Activated B cell treated with CpG ODN at 0.5 μM for 24 hours (primary cell): ENCODE measurements at regions not wholly inside any gene's neighbourhood (a gene's known extent, or its start where the extent isn't known, plus 50 kb on each side); places are given as distances from the start of the nearest gene placed in this dataset.

Source experiments
- ATAC-seq: fragments of 200-7000 bp; cut with Tn5 transposase; one replicate; pipeline ENCODE4 v1.10.0; 2021; ENCODE audit warnings: low read depth, mild to moderate bottlenecking, moderate library complexity
- CTCF ChIA-PET: fragments of 350-600 bp; sonication (Branson Sonifier 250); formaldehyde crosslinking; loops from one replicate; lab custom pipeline; 2021; ENCODE audit warnings: antibody characterized with exemption; lab: Charles Lee
- POLR2A ChIA-PET: fragments of 350-600 bp; sonication (Branson Sonifier 250); formaldehyde crosslinking; loops from one replicate; lab custom pipeline; 2021; ENCODE audit warnings: antibody characterized with exemption; lab: Charles Lee
- DNase-seq: peaks from one replicate; pipeline ENCODE4 v3.0.0; 2022
- H3K27ac Mint-ChIP-seq: one replicate; pipeline ENCODE4 v1.8.0; 2020; ENCODE audit warnings: mixed read lengths
- H3K27me3 Mint-ChIP-seq: one replicate; pipeline ENCODE4 v1.8.0; 2021; ENCODE audit warnings: mixed read lengths
- H3K36me3 Mint-ChIP-seq: one replicate; pipeline ENCODE4 v1.8.0; 2021; ENCODE audit warnings: low read depth, mixed read lengths
- H3K4me1 Mint-ChIP-seq: one replicate; pipeline ENCODE4 v1.8.0; 2021; ENCODE audit warnings: mixed read lengths
- H3K4me3 Mint-ChIP-seq: one replicate; pipeline ENCODE4 v1.8.0; 2020; ENCODE audit warnings: mild to moderate bottlenecking, mixed read lengths
- H3K9me3 Mint-ChIP-seq: one replicate; pipeline ENCODE4 v1.8.0; 2020; ENCODE audit warnings: mixed read lengths
- CTCF ChIP-seq: fragments of 200-600 bp; IDR thresholded peaks from one replicate; pipeline ENCODE4 v1.8.0; 2022; ENCODE audit warnings: antibody characterized with exemption, mild to moderate bottlenecking
- intact Hi-C: fragments of 100-400 bp; cut with micrococcal nuclease; formaldehyde crosslinking; loops from one replicate; pipeline ENCODE4 v1.15.1; 2024

- DNase-seq: no peak
- H3K4me3 Mint-ChIP-seq: no peak overlapping the region
- ChIA-PET CTCF (no interaction called here), POLR2A (no interaction called here)
- ATAC-seq: no peak
- TF ChIP-seq CTCF: no peak
- no peaks in the 10 kb centered on the region for H3K9me3 Mint-ChIP-seq
- H3K27me3 Mint-ChIP-seq: no peaks in the 10 kb centered on the region
- no peak overlapping the region for H3K27ac Mint-ChIP-seq
- H3K4me1 Mint-ChIP-seq: no peaks in the 10 kb centered on the region
- H3K36me3 Mint-ChIP-seq: no peaks in the 10 kb centered on the region
- intact Hi-C loops: no loop called here
Observed at GRCh38 chr5:161105525-161105924, 253.5 kb upstream of the ATP10B start.

GRCh38 chr5:161098516-161098915 is 246.5 kb upstream of the ATP10B start:
- no peak overlapping the region for H3K4me3 Mint-ChIP-seq
- CTCF ChIA-PET: no interaction called here
- TF ChIP-seq CTCF: no peak

GRCh38 chr5:161096581-161096980 is 244.6 kb upstream of the ATP10B start:
- H3K4me1 Mint-ChIP-seq: no peaks in the 10 kb centered on the region
- no peak overlapping the region for H3K4me3 Mint-ChIP-seq
- ChIA-PET CTCF (no interaction called here), POLR2A (no interaction called here)
- TF ChIP-seq CTCF: no peak
- no peak for DNase-seq
- ATAC-seq: no peak
- H3K27ac Mint-ChIP-seq: no peak overlapping the region
- H3K36me3 Mint-ChIP-seq: no peaks in the 10 kb centered on the region
- intact Hi-C loops: no loop called here
- no peaks in the 10 kb centered on the region for H3K9me3 Mint-ChIP-seq
- H3K27me3 Mint-ChIP-seq: no peaks in the 10 kb centered on the region

More at GRCh38 chr5:161098516-161098915, 246.5 kb upstream of the ATP10B start:
- DNase-seq: no peak
- H3K36me3 Mint-ChIP-seq: no peaks in the 10 kb centered on the region
- H3K27me3 Mint-ChIP-seq: no peaks in the 10 kb centered on the region
- no peak for ATAC-seq
- H3K27ac Mint-ChIP-seq: no peak overlapping the region
- intact Hi-C loops: no loop called here
- POLR2A ChIA-PET: no interaction called here
- H3K9me3 Mint-ChIP-seq: no peaks in the 10 kb centered on the region
- no peaks in the 10 kb centered on the region for H3K4me1 Mint-ChIP-seq

- no peak for ATAC-seq
- no peaks in the 10 kb centered on the region for H3K36me3 Mint-ChIP-seq
- H3K9me3 Mint-ChIP-seq: no peaks in the 10 kb centered on the region
- H3K27ac Mint-ChIP-seq: no peak overlapping the region
- ChIA-PET POLR2A (no interaction called here), CTCF (no interaction called here)
- no peak overlapping the region for H3K4me3 Mint-ChIP-seq
- DNase-seq: no peak
- H3K4me1 Mint-ChIP-seq: no peaks in the 10 kb centered on the region
- no peaks in the 10 kb centered on the region for H3K27me3 Mint-ChIP-seq
- no peak for TF ChIP-seq CTCF
- intact Hi-C loops: no loop called here
Observed at GRCh38 chr5:161095953-161096352, 243.9 kb upstream of the ATP10B start.

GRCh38 chr5:161094411-161094810 is 242.4 kb upstream of the ATP10B start:
- Mint-ChIP-seq H3K4me3 (no peak overlapping the region), H3K9me3 (no peaks in the 10 kb centered on the region), H3K27me3 (no peaks in the 10 kb centered on the region), H3K36me3 (no peaks in the 10 kb centered on the region), H3K4me1 (no peaks in the 10 kb centered on the region), H3K27ac (no peak overlapping the region)
- DNase-seq (no peak), ATAC-seq (no peak)
- ChIA-PET CTCF (no interaction called here), POLR2A (no interaction called here)
- TF ChIP-seq CTCF: no peak
- intact Hi-C loops: no loop called here
